Activated T-helper 17 cell treated with anti-CD3 and anti-CD28 coated beads, Interleukin-2, amount 50 U/mL, for 72 hours (primary cell): ENCODE measurements at regions not wholly inside any gene's neighbourhood (a gene's known extent, or its start where the extent isn't known, plus 50 kb on each side); places are given as distances from the start of the nearest gene placed in this dataset.
"Not testable (repeated sequence)": the region's sequence is repeated elsewhere in the genome, so short reads cannot be mapped to it uniquely, and the experiment has no call there.

ENCODE experiments used
- ATAC-seq: fragments of 150-1000 bp; cut with Tn5 transposase; replicated peaks from 2 replicates; pipeline ENCODE4 v1.10.0; 2021; ENCODE audit warnings: mild to moderate bottlenecking, moderate library complexity
- H3K27ac Mint-ChIP-seq: one replicate; pipeline ENCODE4 v1.8.0; 2022; ENCODE audit warnings: mixed read lengths
- H3K27me3 Mint-ChIP-seq: one replicate; pipeline ENCODE4 v1.8.0; 2022; ENCODE audit warnings: mixed read lengths
- H3K36me3 Mint-ChIP-seq: one replicate; pipeline ENCODE4 v1.8.0; 2022; ENCODE audit warnings: low read depth, mild to moderate bottlenecking, mixed read lengths
- H3K4me1 Mint-ChIP-seq: one replicate; pipeline ENCODE4 v1.8.0; 2022; ENCODE audit warnings: mixed read lengths
- H3K4me3 Mint-ChIP-seq: one replicate; pipeline ENCODE4 v1.8.0; 2022; ENCODE audit warnings: mild to moderate bottlenecking, mixed read lengths
- H3K9me3 Mint-ChIP-seq: one replicate; pipeline ENCODE4 v1.8.0; 2022; ENCODE audit warnings: mixed read lengths

- Mint-ChIP-seq H3K4me3 (no peak overlapping the region), H3K9me3 (peaks cover 21% of the 10 kb centered on the region), H3K36me3 (no peaks in the 10 kb centered on the region), H3K27me3 (no peaks in the 10 kb centered on the region), H3K27ac (no peak overlapping the region), H3K4me1 (no peaks in the 10 kb centered on the region)
- no peak for ATAC-seq
Measured at GRCh38 chr13:65240773-65241172, 1989.4 kb downstream of the PCDH9 start.

- H3K27ac Mint-ChIP-seq, result no peak overlapping the region
- H3K27me3 Mint-ChIP-seq, result no peaks in the 10 kb centered on the region
- no peaks in the 10 kb centered on the region for H3K36me3 Mint-ChIP-seq
- H3K4me1 Mint-ChIP-seq, result no peaks in the 10 kb centered on the region
- H3K4me3 Mint-ChIP-seq, result no peak overlapping the region
- no peak for ATAC-seq
- peaks cover 22% of the 10 kb centered on the region for H3K9me3 Mint-ChIP-seq
Measured at GRCh38 chr13:65236841-65237418, 1993.2 kb downstream of the PCDH9 start.

GRCh38 chr13:65217471-65217995 lies 2012.6 kb downstream of the PCDH9 start:
- H3K9me3 Mint-ChIP-seq, result peaks cover 3% of the 10 kb centered on the region
- no peak for ATAC-seq
- no peak overlapping the region for H3K4me3 Mint-ChIP-seq
- H3K27ac Mint-ChIP-seq, result no peak overlapping the region
- no peaks in the 10 kb centered on the region for H3K36me3 Mint-ChIP-seq
- H3K4me1 Mint-ChIP-seq, result no peaks in the 10 kb centered on the region
- no peaks in the 10 kb centered on the region for H3K27me3 Mint-ChIP-seq

GRCh38 chr13:65202845-65203244 lies 2027.3 kb downstream of the PCDH9 start:
- not testable (repeated sequence) for H3K27ac Mint-ChIP-seq, ATAC-seq, H3K4me1 Mint-ChIP-seq, H3K4me3 Mint-ChIP-seq, H3K27me3 Mint-ChIP-seq, H3K36me3 Mint-ChIP-seq
- peaks cover 11% of the 10 kb centered on the region for H3K9me3 Mint-ChIP-seq

- Mint-ChIP-seq H3K4me3 (no peak overlapping the region), H3K36me3 (no peaks in the 10 kb centered on the region), H3K27me3 (no peaks in the 10 kb centered on the region), H3K4me1 (no peaks in the 10 kb centered on the region), H3K27ac (no peak overlapping the region), H3K9me3 (peaks cover 6% of the 10 kb centered on the region)
- ATAC-seq, result no peak
Measured at GRCh38 chr13:65188721-65189120, 2041.4 kb downstream of the PCDH9 start.

- H3K4me3 Mint-ChIP-seq, result no peak overlapping the region
- ATAC-seq, result no peak
- no peak overlapping the region for H3K27ac Mint-ChIP-seq
- H3K4me1 Mint-ChIP-seq, result no peaks in the 10 kb centered on the region
- no peaks in the 10 kb centered on the region for H3K36me3 Mint-ChIP-seq
- H3K27me3 Mint-ChIP-seq, result no peaks in the 10 kb centered on the region
- peaks cover 3% of the 10 kb centered on the region for H3K9me3 Mint-ChIP-seq
Measured at GRCh38 chr13:65168026-65168425, 2062.1 kb downstream of the PCDH9 start.

- H3K4me3 Mint-ChIP-seq, result no peak overlapping the region
- H3K9me3 Mint-ChIP-seq, result peaks cover 3% of the 10 kb centered on the region
- no peak for ATAC-seq
- H3K36me3 Mint-ChIP-seq, result no peaks in the 10 kb centered on the region
- no peaks in the 10 kb centered on the region for H3K4me1 Mint-ChIP-seq
- H3K27ac Mint-ChIP-seq, result no peak overlapping the region
- H3K27me3 Mint-ChIP-seq, result no peaks in the 10 kb centered on the region
Measured at GRCh38 chr13:65166675-65167074, 2063.5 kb downstream of the PCDH9 start.

GRCh38 chr13:65159803-65160202 lies 2070.3 kb downstream of the PCDH9 start:
- no peaks in the 10 kb centered on the region for H3K4me1 Mint-ChIP-seq
- H3K4me3 Mint-ChIP-seq, result no peak overlapping the region
- no peaks in the 10 kb centered on the region for H3K36me3 Mint-ChIP-seq
- ATAC-seq, result no peak
- no peaks in the 10 kb centered on the region for H3K27me3 Mint-ChIP-seq
- no peak overlapping the region for H3K27ac Mint-ChIP-seq
- peaks cover 3% of the 10 kb centered on the region for H3K9me3 Mint-ChIP-seq

GRCh38 chr13:65155861-65156260 lies 2074.3 kb downstream of the PCDH9 start:
- ATAC-seq, result no peak
- peaks cover 11% of the 10 kb centered on the region for H3K9me3 Mint-ChIP-seq
- H3K27me3 Mint-ChIP-seq, result no peaks in the 10 kb centered on the region
- H3K4me3 Mint-ChIP-seq, result no peak overlapping the region
- H3K4me1 Mint-ChIP-seq, result no peaks in the 10 kb centered on the region
- no peak overlapping the region for H3K27ac Mint-ChIP-seq
- no peaks in the 10 kb centered on the region for H3K36me3 Mint-ChIP-seq

- no peaks in the 10 kb centered on the region for H3K27me3 Mint-ChIP-seq
- H3K4me1 Mint-ChIP-seq, result no peaks in the 10 kb centered on the region
- H3K9me3 Mint-ChIP-seq, result peaks cover 8% of the 10 kb centered on the region
- H3K27ac Mint-ChIP-seq, result no peak overlapping the region
- no peak for ATAC-seq
- H3K36me3 Mint-ChIP-seq, result no peaks in the 10 kb centered on the region
- H3K4me3 Mint-ChIP-seq, result no peak overlapping the region
Measured at GRCh38 chr13:65154661-65155447, 2075.3 kb downstream of the PCDH9 start.

- H3K36me3 Mint-ChIP-seq, result no peaks in the 10 kb centered on the region
- H3K27me3 Mint-ChIP-seq, result no peaks in the 10 kb centered on the region
- no peak overlapping the region for H3K27ac Mint-ChIP-seq
- H3K4me3 Mint-ChIP-seq, result no peak overlapping the region
- no peaks in the 10 kb centered on the region for H3K4me1 Mint-ChIP-seq
- ATAC-seq, result no peak
- H3K9me3 Mint-ChIP-seq, result peaks cover 12% of the 10 kb centered on the region
Measured at GRCh38 chr13:65149687-65150086, 2080.4 kb downstream of the PCDH9 start.

- Mint-ChIP-seq H3K36me3 (no peaks in the 10 kb centered on the region), H3K9me3 (peaks cover 17% of the 10 kb centered on the region), H3K4me1 (no peaks in the 10 kb centered on the region), H3K4me3 (no peak overlapping the region), H3K27me3 (no peaks in the 10 kb centered on the region), H3K27ac (no peak overlapping the region)
- ATAC-seq, result no peak
Measured at GRCh38 chr13:65143920-65144319, 2086.2 kb downstream of the PCDH9 start.

- Mint-ChIP-seq H3K27ac (no peak overlapping the region), H3K4me1 (no peaks in the 10 kb centered on the region), H3K36me3 (no peaks in the 10 kb centered on the region), H3K9me3 (peaks cover 16% of the 10 kb centered on the region), H3K4me3 (no peak overlapping the region), H3K27me3 (no peaks in the 10 kb centered on the region)
- ATAC-seq, result no peak
Measured at GRCh38 chr13:65133094-65133493, 2097.0 kb downstream of the PCDH9 start.

GRCh38 chr13:65125236-65125635 lies 2104.9 kb downstream of the PCDH9 start:
- peaks cover 17% of the 10 kb centered on the region for H3K9me3 Mint-ChIP-seq
- no peak overlapping the region for H3K27ac Mint-ChIP-seq
- ATAC-seq, result no peak
- H3K27me3 Mint-ChIP-seq, result no peaks in the 10 kb centered on the region
- H3K4me1 Mint-ChIP-seq, result no peaks in the 10 kb centered on the region
- no peaks in the 10 kb centered on the region for H3K36me3 Mint-ChIP-seq
- H3K4me3 Mint-ChIP-seq, result no peak overlapping the region

- H3K9me3 Mint-ChIP-seq, result peaks cover 9% of the 10 kb centered on the region
- H3K4me3 Mint-ChIP-seq, result no peak overlapping the region
- H3K4me1 Mint-ChIP-seq, result no peaks in the 10 kb centered on the region
- H3K36me3 Mint-ChIP-seq, result no peaks in the 10 kb centered on the region
- no peak for ATAC-seq
- H3K27ac Mint-ChIP-seq, result no peak overlapping the region
- H3K27me3 Mint-ChIP-seq, result no peaks in the 10 kb centered on the region
Measured at GRCh38 chr13:65112531-65112941, 2117.6 kb downstream of the PCDH9 start.
